ENCODE measurements at regions not wholly inside any gene's neighbourhood (a gene's known extent, or its start where the extent isn't known, plus 50 kb on each side); places are given as distances from the start of the nearest gene placed in this dataset.

DNA sequence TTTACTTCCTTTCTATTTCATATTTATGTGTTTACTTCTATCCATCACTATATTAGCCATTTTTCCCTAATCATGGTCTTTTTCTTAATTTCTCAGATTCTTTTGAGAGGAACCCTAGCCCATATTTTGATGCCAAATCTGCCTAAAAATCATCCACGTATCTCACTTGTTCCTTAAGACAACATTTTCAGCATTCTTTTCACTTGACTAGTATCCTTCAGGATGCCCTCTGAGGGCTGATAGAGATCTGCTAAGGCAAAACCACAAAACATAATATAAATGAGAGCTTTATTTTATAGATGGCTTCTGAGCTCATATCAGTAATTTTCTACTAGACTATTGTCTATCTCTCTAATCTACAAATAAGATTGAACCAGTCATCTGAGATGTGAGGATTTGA lies 341.9 kb downstream of the GPM6A start:
- no peak overlapping the region for H2AFZ ChIP-seq (ENCODE audit: insufficient read depth, low read length, poor library complexity)
- no peaks in the 10 kb centered on the region for H3K36me3 ChIP-seq (ENCODE audit: control insufficient read depth in 1 of 2, insufficient read depth in 2 of 2, low read length in 2 of 2)
- DNase-seq: peak in 1 of 2 donors; percentile 62
- no peak overlapping the region for H2BK12ac ChIP-seq (ENCODE audit: low read length)
- H4K8ac ChIP-seq (ENCODE audit: low read depth, low read length): no peak overlapping the region
- H3K27me3 ChIP-seq (ENCODE audit: insufficient read depth, low read length): no peaks in the 10 kb centered on the region
- H2BK5ac ChIP-seq (ENCODE audit: low read depth, low read length, poor library complexity): no peak overlapping the region
- WGBS (ENCODE audit: extremely low coverage, insufficient coverage, insufficient read length): no CpG with 5 or more reads among the region's 1 CpG
- H3K23ac ChIP-seq (ENCODE audit: low read length): no peak overlapping the region
- H2AK5ac ChIP-seq (ENCODE audit: low read length): no peak overlapping the region
- no peak overlapping the region for H3K14ac ChIP-seq (ENCODE audit: low read length)
- no peaks in the 10 kb centered on the region for H3K79me2 ChIP-seq (ENCODE audit: control insufficient read depth, insufficient read depth, low read length, poor library complexity)
- H4K12ac ChIP-seq (ENCODE audit: low read depth, low read length): no peak overlapping the region
- H4K91ac ChIP-seq (ENCODE audit: low read depth, low read length): no peak overlapping the region
- no peak overlapping the region for H3K9ac ChIP-seq (ENCODE audit: low read length)
- H3K9me3 ChIP-seq (ENCODE audit: insufficient read depth, low read depth, low read length): no peaks in the 10 kb centered on the region
- H3K4me2 ChIP-seq (ENCODE audit: low read length): no peak overlapping the region
- no peak overlapping the region for H3K4me3 ChIP-seq (ENCODE audit: low read depth, low read length)
- no peak overlapping the region for H3K18ac ChIP-seq (ENCODE audit: low read length)
- no peak overlapping the region for H2BK120ac ChIP-seq (ENCODE audit: insufficient read depth, low read length, poor library complexity)
- H3K4me1 ChIP-seq (ENCODE audit: control insufficient read depth in 1 of 2, insufficient read depth in 2 of 2, low read length in 2 of 2): peaks cover 0 to 2% of the 10 kb centered on the region in 2 experiments
- no peak overlapping the region for H3K27ac ChIP-seq (ENCODE audit: low read depth, low read length)
- no peak overlapping the region for H3K4ac ChIP-seq (ENCODE audit: low read depth, low read length)
- H3K79me1 ChIP-seq (ENCODE audit: low read length): no peaks in the 10 kb centered on the region

DNA sequence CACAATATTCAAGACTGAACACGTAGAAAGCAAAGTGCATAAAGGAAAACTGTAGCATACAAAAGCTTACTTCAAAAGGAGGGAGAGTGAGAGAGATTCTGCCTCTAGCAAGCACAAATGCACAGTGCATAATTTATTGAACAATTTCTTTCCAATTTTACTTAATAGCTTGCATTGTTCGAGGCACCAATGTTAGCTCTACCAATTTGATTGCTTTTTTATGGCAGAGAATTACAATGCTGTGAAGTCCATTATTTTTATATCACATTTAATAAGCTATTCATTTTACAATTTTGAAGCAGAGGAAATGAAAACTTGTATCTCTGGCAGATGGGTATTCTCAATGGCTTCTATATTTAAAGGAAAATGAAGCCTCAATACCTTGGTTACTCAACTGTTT lies 331.7 kb downstream of the GPM6A start:
- H3K36me3 ChIP-seq (ENCODE audit: control insufficient read depth in 1 of 2, insufficient read depth in 2 of 2, low read length in 2 of 2): no peaks in the 10 kb centered on the region
- no peak overlapping the region for H3K18ac ChIP-seq (ENCODE audit: low read length)
- H3K27ac ChIP-seq (ENCODE audit: low read depth, low read length): no peak overlapping the region
- no peak overlapping the region for H3K23ac ChIP-seq (ENCODE audit: low read length)
- no peak for DNase-seq
- H3K4me2 ChIP-seq (ENCODE audit: low read length): no peak overlapping the region
- H3K9ac ChIP-seq (ENCODE audit: low read length): no peak overlapping the region
- no peak overlapping the region for H4K12ac ChIP-seq (ENCODE audit: low read depth, low read length)
- no peak overlapping the region for H2BK120ac ChIP-seq (ENCODE audit: insufficient read depth, low read length, poor library complexity)
- H3K4me1 ChIP-seq (ENCODE audit: control insufficient read depth in 1 of 2, insufficient read depth in 2 of 2, low read length in 2 of 2): no peaks in the 10 kb centered on the region
- no peak overlapping the region for H2AFZ ChIP-seq (ENCODE audit: insufficient read depth, low read length, poor library complexity)
- H3K27me3 ChIP-seq (ENCODE audit: insufficient read depth, low read length): no peaks in the 10 kb centered on the region
- no peak overlapping the region for H4K91ac ChIP-seq (ENCODE audit: low read depth, low read length)
- H3K4me3 ChIP-seq (ENCODE audit: low read depth, low read length): no peak overlapping the region
- no peak overlapping the region for H2BK12ac ChIP-seq (ENCODE audit: low read length)
- no CpG with 5 or more reads among the region's 2 CpGs for WGBS (ENCODE audit: extremely low coverage, insufficient coverage, insufficient read length)
- H3K79me2 ChIP-seq (ENCODE audit: control insufficient read depth, insufficient read depth, low read length, poor library complexity): no peaks in the 10 kb centered on the region
- H4K8ac ChIP-seq (ENCODE audit: low read depth, low read length): no peak overlapping the region
- no peak overlapping the region for H3K14ac ChIP-seq (ENCODE audit: low read length)
- H3K4ac ChIP-seq (ENCODE audit: low read depth, low read length): no peak overlapping the region
- H3K79me1 ChIP-seq (ENCODE audit: low read length): no peaks in the 10 kb centered on the region
- peaks cover 2% of the 10 kb centered on the region for H3K9me3 ChIP-seq (ENCODE audit: insufficient read depth, low read depth, low read length)
- no peak overlapping the region for H2AK5ac ChIP-seq (ENCODE audit: low read length)
- H2BK5ac ChIP-seq (ENCODE audit: low read depth, low read length, poor library complexity): no peak overlapping the region

DNA sequence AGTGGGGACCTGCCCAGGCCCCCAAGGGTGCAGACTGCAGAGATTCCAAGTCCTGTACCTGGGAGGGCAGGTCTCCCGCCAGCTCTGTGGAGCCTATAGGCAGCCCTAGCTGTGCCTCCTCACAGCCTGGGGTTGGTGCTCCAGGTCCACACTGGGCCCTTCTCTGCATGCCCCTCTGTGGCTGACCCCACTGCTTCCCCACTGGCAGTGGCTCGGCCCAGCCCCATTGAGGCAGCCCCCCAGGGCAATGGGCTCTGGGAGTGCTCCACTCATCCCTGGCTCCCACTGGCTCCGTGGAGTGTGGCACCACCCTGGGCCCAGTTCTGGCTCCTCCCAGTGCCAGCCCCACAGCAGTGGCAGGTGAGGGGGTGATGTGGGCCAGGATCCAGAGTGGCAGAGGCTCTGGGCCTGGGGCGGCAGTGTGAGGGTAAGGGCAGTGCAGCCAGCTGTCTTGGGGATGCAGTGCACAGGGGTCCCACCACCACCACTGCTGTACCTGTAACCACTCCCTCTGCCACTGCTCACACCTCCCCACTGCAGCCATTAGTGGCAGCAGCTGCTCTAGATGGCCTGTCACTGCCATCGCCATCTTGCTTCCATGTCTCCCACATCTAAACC lies 312.2 kb downstream of the GPM6A start:
- H3K23ac ChIP-seq (ENCODE audit: low read length): no peak overlapping the region
- no peak overlapping the region for H3K4me3 ChIP-seq (ENCODE audit: low read depth, low read length)
- WGBS (ENCODE audit: extremely low coverage, insufficient coverage, insufficient read length): no CpG with 5 or more reads among the region's 5 CpGs
- no peak overlapping the region for H2BK5ac ChIP-seq (ENCODE audit: low read depth, low read length, poor library complexity)
- no peaks in the 10 kb centered on the region for H3K79me1 ChIP-seq (ENCODE audit: low read length)
- peak overlapping the region; percentile 29 for H3K18ac ChIP-seq (ENCODE audit: low read length)
- no peaks in the 10 kb centered on the region for H3K36me3 ChIP-seq (ENCODE audit: control insufficient read depth in 1 of 2, insufficient read depth in 2 of 2, low read length in 2 of 2)
- H3K27ac ChIP-seq (ENCODE audit: low read depth, low read length): no peak overlapping the region
- H4K8ac ChIP-seq (ENCODE audit: low read depth, low read length): no peak overlapping the region
- H4K91ac ChIP-seq (ENCODE audit: low read depth, low read length): no peak overlapping the region
- H4K12ac ChIP-seq (ENCODE audit: low read depth, low read length): no peak overlapping the region
- no peak overlapping the region for H3K14ac ChIP-seq (ENCODE audit: low read length)
- H2BK12ac ChIP-seq (ENCODE audit: low read length): no peak overlapping the region
- H3K4ac ChIP-seq (ENCODE audit: low read depth, low read length): no peak overlapping the region
- H3K9me3 ChIP-seq (ENCODE audit: insufficient read depth, low read depth, low read length): peaks cover 1% of the 10 kb centered on the region
- no peak overlapping the region for H3K9ac ChIP-seq (ENCODE audit: low read length)
- no peak overlapping the region for H3K4me2 ChIP-seq (ENCODE audit: low read length)
- no peak overlapping the region for H2BK120ac ChIP-seq (ENCODE audit: insufficient read depth, low read length, poor library complexity)
- DNase-seq: no peak
- no peak overlapping the region for H2AK5ac ChIP-seq (ENCODE audit: low read length)
- H3K4me1 ChIP-seq (ENCODE audit: control insufficient read depth in 1 of 2, insufficient read depth in 2 of 2, low read length in 2 of 2): no peaks in the 10 kb centered on the region
- no peaks in the 10 kb centered on the region for H3K27me3 ChIP-seq (ENCODE audit: insufficient read depth, low read length)
- H2AFZ ChIP-seq (ENCODE audit: insufficient read depth, low read length, poor library complexity): no peak overlapping the region
- peaks cover 2% of the 10 kb centered on the region for H3K79me2 ChIP-seq (ENCODE audit: control insufficient read depth, insufficient read depth, low read length, poor library complexity)

DNA sequence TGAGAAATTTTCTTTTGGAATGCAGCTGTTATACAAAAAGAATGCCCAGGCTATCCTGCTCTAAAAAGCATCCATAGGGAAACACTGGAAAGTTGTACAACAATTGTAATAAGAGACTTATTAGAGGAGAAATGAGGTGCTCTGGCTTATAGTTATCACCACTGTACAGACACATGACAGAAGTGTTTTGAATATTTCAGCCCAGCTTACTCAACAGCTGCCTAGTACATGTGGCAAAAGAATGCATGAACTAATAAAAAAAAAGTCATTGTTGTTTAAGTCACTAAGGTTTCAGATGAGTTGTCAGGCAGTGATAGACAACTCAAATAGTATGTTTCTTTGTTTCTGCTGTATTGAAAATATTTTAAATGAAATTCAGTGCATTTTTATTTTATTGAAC lies 307.7 kb downstream of the GPM6A start:
- H3K23ac ChIP-seq (ENCODE audit: low read length): no peak overlapping the region
- no peak overlapping the region for H2BK120ac ChIP-seq (ENCODE audit: insufficient read depth, low read length, poor library complexity)
- H2AK5ac ChIP-seq (ENCODE audit: low read length): no peak overlapping the region
- H3K4ac ChIP-seq (ENCODE audit: low read depth, low read length): no peak overlapping the region
- peak in 1 of 2 donors; percentile 68 for DNase-seq
- H3K18ac ChIP-seq (ENCODE audit: low read length): no peak overlapping the region
- H3K36me3 ChIP-seq (ENCODE audit: control insufficient read depth in 1 of 2, insufficient read depth in 2 of 2, low read length in 2 of 2): no peaks in the 10 kb centered on the region
- H3K27ac ChIP-seq (ENCODE audit: low read depth, low read length): no peak overlapping the region
- no peaks in the 10 kb centered on the region for H3K27me3 ChIP-seq (ENCODE audit: insufficient read depth, low read length)
- H4K91ac ChIP-seq (ENCODE audit: low read depth, low read length): no peak overlapping the region
- H2AFZ ChIP-seq (ENCODE audit: insufficient read depth, low read length, poor library complexity): no peak overlapping the region
- no peaks in the 10 kb centered on the region for H3K79me1 ChIP-seq (ENCODE audit: low read length)
- no peak overlapping the region for H4K8ac ChIP-seq (ENCODE audit: low read depth, low read length)
- no peaks in the 10 kb centered on the region for H3K4me1 ChIP-seq (ENCODE audit: control insufficient read depth in 1 of 2, insufficient read depth in 2 of 2, low read length in 2 of 2)
- H2BK12ac ChIP-seq (ENCODE audit: low read length): no peak overlapping the region
- no peak overlapping the region for H4K12ac ChIP-seq (ENCODE audit: low read depth, low read length)
- H3K79me2 ChIP-seq (ENCODE audit: control insufficient read depth, insufficient read depth, low read length, poor library complexity): peaks cover 2% of the 10 kb centered on the region
- H3K4me2 ChIP-seq (ENCODE audit: low read length): no peak overlapping the region
- no peak overlapping the region for H3K9ac ChIP-seq (ENCODE audit: low read length)
- H3K9me3 ChIP-seq (ENCODE audit: insufficient read depth, low read depth, low read length): no peaks in the 10 kb centered on the region
- no peak overlapping the region for H2BK5ac ChIP-seq (ENCODE audit: low read depth, low read length, poor library complexity)
- no peak overlapping the region for H3K14ac ChIP-seq (ENCODE audit: low read length)
- no peak overlapping the region for H3K4me3 ChIP-seq (ENCODE audit: low read depth, low read length)
